NCI-H2107 treated with DMSO at 0.1 percent for 48 hours (cell line): ENCODE measurements at regions not wholly inside any gene's neighbourhood (a gene's known extent, or its start where the extent isn't known, plus 50 kb on each side); places are given as distances from the start of the nearest gene placed in this dataset.
A peak's percentile ranks its signal among the peaks of the same experiment; 100 is the strongest.

Experiments used
- DNase-seq: peaks from one replicate; lab custom pipeline; 2025; ENCODE audit not compliant: unreplicated experiment; lab: John Stamatoyannopoulos, UW

DNA sequence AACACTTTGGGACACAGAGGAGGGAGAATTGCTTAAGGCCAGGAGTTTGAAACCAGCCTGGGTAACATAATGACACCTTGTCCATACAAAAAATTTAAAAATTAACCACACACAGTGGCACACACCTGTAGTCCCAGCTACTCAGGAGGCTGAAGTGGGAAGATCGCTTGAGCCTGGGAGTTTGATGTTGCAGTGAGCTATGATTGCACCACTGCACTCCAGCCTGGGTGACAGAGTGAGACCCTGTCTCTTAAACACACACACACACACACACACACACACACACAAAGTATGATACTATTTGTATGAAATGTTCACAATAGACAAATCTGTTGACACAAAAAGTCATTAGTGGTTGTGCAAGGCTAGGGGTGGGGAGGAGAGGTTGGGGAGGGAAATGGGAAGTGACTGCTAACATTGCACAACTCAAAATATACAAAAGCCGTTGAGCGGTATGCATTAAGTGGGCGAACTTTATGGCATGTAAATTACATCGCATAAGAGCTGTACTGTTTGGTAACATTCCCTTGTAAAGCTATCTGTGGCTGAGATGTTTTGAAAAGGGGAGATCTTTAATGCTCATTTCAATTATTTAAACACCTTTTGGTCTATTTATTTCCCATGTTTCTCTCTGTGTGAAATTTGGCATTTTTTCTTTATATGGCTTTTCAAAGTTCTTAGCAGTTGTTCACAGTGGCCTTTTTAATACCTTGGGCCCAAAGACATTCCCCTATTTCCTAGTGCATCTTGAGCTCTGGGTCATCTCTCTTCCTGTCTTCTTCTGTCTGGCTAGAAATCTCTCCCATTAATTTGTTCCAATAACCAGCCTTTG is 58.9 kb upstream of the ZNF516 start:
- DNase-seq = peak; percentile 23

DNA sequence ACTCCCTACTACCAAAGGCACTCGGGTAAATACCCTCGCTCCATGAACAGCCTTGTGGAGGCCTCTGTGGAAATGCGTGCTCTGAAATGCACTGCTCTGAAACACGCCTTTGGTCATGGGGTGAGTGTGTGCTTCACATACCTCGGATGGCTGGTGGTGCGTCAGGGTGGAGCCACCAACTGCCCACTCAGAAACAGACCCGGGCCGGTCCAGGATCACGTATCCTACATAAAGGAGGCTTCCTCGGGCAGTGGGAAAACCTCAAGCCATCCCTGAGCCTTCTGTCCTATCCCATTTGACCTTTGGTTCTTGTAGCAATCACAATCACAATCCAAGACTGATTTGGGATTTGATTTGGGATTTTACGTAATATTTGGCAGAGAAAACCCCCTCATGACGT is 53.5 kb upstream of the ZNF516 start:
- no peak for DNase-seq

DNA sequence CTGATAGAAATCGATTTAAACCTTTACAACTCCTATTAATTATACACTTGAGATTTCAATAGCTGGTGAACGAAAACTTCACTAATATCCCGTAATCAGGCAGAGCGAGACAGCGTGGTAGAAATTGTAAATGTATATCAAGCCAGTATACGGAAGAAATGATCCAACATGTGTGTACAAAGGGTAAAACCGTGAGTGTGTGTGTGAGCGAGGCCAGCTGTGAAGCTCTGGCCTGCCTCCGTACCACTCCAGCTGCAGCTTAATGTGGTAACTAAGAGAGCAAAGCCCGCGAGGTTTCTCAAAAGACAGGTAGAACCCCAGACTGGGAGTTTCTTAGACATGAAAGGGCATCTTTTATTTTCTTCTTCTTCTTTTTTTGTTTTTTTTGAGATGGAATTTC is 52.3 kb upstream of the ZNF516 start:
- DNase-seq = no peak

DNA sequence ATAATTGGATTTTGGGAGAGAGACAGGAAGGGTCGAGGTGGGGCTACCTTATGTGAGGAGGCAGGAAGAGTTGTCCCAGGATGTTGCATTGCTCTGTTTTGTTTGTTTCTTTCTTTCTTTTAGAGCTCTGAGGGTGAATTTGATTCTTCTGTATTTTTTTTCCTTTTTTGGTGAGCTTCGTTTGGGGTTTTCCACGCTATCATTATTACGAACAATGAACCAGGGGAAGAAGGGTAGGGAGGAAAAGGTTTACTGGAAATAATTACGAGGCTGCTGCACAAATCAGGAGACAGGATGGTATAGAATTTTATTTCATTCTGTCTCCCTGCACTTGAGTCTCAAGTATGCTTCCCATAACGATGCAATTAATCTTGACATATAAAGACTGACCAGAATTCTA is 51.4 kb upstream of the ZNF516 start:
- DNase-seq = no peak

DNA sequence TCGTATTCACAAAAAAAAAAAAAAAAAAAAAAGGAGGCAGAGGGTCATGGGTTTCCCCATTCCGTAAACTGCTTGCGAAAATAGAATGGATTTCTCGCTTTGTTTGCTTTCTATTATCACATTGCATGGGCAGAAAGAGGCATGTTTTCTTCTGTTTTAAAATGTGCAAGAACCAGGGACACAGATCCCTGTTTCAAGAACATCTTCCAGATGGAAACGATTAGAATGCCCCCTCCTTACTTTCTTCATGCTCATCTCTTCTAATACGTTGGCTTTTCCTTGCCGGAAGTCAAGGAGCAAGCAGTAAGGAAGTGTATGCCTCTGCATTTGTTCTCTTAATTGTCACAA is 51.0 kb upstream of the ZNF516 start:
- DNase-seq = no peak

DNA sequence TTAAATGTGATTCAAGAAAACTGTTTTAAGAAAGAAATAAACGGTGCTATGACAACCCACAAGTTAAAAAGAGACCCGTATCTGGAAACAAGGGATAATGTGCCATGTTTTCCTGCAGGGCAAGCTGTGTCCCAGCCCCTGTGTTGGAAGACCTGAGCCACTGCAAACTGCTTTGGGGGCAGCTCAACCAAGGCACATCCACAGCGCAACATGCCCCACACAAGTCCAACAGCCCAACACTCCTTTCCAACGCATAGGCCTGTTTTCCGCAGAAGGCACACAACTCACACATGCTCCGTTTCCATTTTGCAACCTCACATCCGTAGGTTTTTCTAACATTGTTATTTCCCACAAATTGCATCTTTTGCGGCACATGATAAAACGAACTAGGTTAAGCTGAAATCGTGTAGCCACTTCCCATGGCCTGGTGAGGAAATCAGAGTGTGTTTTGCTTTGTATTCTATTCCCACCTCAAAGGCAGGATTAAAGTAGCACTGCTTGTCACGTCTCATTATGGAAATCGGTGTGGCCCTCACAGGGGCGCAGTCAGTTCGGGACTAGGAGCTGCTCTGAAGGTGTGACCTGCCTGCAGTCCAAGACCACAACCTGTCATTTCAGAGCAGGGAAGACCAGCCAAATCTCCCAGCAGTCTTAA is 50.5 kb upstream of the ZNF516 start:
- DNase-seq = no peak

DNA sequence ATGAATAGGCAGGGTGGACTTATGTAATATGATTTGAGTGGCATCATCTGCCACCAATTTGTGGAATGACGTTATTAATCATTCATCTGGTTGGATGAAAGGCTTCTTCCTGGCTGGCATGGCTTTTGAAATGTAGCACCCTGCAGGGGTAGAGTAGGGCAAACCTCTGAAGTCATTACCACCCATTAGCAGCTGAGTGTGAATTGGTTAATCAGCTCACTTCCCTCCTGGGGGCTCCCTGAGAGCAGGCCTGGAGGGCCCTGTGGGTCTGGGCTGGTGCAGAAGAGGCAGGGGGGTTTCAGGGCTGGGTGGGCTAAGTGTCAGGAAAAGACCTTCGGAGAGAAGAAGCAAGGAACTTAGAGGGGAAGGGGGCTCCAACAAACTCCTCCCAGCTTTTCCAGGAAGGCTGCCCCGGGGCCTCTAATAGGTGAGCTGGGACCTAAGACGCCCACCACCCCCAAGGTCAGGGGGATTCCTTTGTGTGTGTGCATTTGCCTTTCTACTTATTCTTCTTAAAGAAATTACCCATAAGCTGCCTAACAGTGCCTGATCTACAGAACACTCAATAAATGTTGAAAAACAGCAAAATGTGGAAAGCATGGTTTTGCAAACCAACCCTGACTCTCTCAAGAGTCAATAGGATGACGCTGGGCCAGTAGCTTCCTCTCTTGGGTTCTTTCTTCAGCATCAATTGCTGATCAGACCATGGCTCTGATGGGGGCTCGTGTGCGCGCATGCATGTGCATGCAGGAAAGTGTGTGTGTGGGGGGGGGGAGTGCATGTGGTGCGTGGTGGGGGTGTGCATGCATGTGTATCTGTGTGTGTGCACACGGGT is 49.7 kb upstream of the ZNF516 start:
- peak; percentile 82 for DNase-seq
